ENCODE measurements at regions not wholly inside any gene's neighbourhood (a gene's known extent, or its start where the extent isn't known, plus 50 kb on each side); places are given as distances from the start of the nearest gene placed in this dataset.

GRCh38 chr18:42437001-42437400 is 482.0 kb downstream of the PIK3C3 start:
- FAIRE-seq (no peak), DNase-seq (ENCODE audit: low read depth, low spot score) (no peak)
- Histone ChIP-seq H3K79me2 (ENCODE audit: control insufficient read depth, insufficient read depth, low read length) (no peaks in the 10 kb centered on the region), H3K36me3 (ENCODE audit: control insufficient read depth in 2 of 2, extremely low read depth in 1 of 2, insufficient read depth in 2 of 2, low read length in 2 of 2) (no peaks in the 10 kb centered on the region), H4K20me1 (ENCODE audit: control insufficient read depth, extremely low read depth, insufficient read depth, low read length) (no peaks in the 10 kb centered on the region), H3K27me3 (ENCODE audit: control insufficient read depth, extremely low read depth, insufficient read depth, low read length) (no peaks in the 10 kb centered on the region), H3K27ac (ENCODE audit: control insufficient read depth, insufficient read depth, low read length) (no peak overlapping the region), H3K4me2 (ENCODE audit: control insufficient read depth, extremely low read depth, insufficient read depth, low read depth, low read length) (no peak overlapping the region), H3K9me1 (ENCODE audit: control insufficient read depth, extremely low read depth, insufficient read depth, low read length) (no peaks in the 10 kb centered on the region), H3K4me3 (ENCODE audit: control insufficient read depth in 2 of 3, extremely low read depth in 1 of 3, insufficient read depth in 2 of 3, low read depth in 1 of 3, low read length in 3 of 3) (no peak overlapping the region), H2AFZ (ENCODE audit: control insufficient read depth, low read length) (no peak overlapping the region), H3K9me3 (ENCODE audit: control insufficient read depth, low read depth, low read length) (no peaks in the 10 kb centered on the region), H3K9ac (ENCODE audit: control insufficient read depth, extremely low read depth, insufficient read depth, low read length) (no peak overlapping the region), H3K4me1 (ENCODE audit: control insufficient read depth, extremely low read depth, insufficient read depth, low read length) (no peaks in the 10 kb centered on the region)
- no peak for TF ChIP-seq EZH2 (IDR thresholded peaks at IDR 0.05; ENCODE audit: low read length)
- dilution Hi-C loops (cut with MboI; ENCODE audit: extremely low pct_ligation_motif_present, low sequenced_read_pairs) = no loop called here

- Histone ChIP-seq H3K36me3 (ENCODE audit: control insufficient read depth in 2 of 2, extremely low read depth in 1 of 2, insufficient read depth in 2 of 2, low read length in 2 of 2) (no peaks in the 10 kb centered on the region), H2AFZ (ENCODE audit: control insufficient read depth, low read length) (no peak overlapping the region), H3K27ac (ENCODE audit: control insufficient read depth, insufficient read depth, low read length) (no peak overlapping the region), H3K9me3 (ENCODE audit: control insufficient read depth, low read depth, low read length) (no peaks in the 10 kb centered on the region), H3K27me3 (ENCODE audit: control insufficient read depth, extremely low read depth, insufficient read depth, low read length) (no peaks in the 10 kb centered on the region), H3K4me3 (ENCODE audit: control insufficient read depth in 2 of 3, extremely low read depth in 1 of 3, insufficient read depth in 2 of 3, low read depth in 1 of 3, low read length in 3 of 3) (no peak overlapping the region), H3K4me1 (ENCODE audit: control insufficient read depth, extremely low read depth, insufficient read depth, low read length) (no peaks in the 10 kb centered on the region), H4K20me1 (ENCODE audit: control insufficient read depth, extremely low read depth, insufficient read depth, low read length) (no peaks in the 10 kb centered on the region), H3K9ac (ENCODE audit: control insufficient read depth, extremely low read depth, insufficient read depth, low read length) (no peak overlapping the region), H3K9me1 (ENCODE audit: control insufficient read depth, extremely low read depth, insufficient read depth, low read length) (no peaks in the 10 kb centered on the region), H3K4me2 (ENCODE audit: control insufficient read depth, extremely low read depth, insufficient read depth, low read depth, low read length) (no peak overlapping the region), H3K79me2 (ENCODE audit: control insufficient read depth, insufficient read depth, low read length) (no peaks in the 10 kb centered on the region)
- FAIRE-seq (no peak), DNase-seq (ENCODE audit: low read depth, low spot score) (no peak)
- TF ChIP-seq EZH2 (IDR thresholded peaks at IDR 0.05; ENCODE audit: low read length) (no peak), CTCF (optimal IDR thresholded peaks at IDR 0.05 in 1 of 3, IDR thresholded peaks at IDR 0.05 in 1 of 3, conservative IDR thresholded peaks at IDR 0.05 in 1 of 3; ENCODE audit: extremely low read depth in 1 of 3, insufficient read depth in 2 of 3, low read length in 3 of 3) (no peak)
- dilution Hi-C loops (cut with MboI; ENCODE audit: extremely low pct_ligation_motif_present, low sequenced_read_pairs) = no loop called here
These were observed 482.6 kb downstream of the PIK3C3 start for GRCh38 chr18:42437646-42438045.

GRCh38 chr18:42442656-42443055 is 487.6 kb downstream of the PIK3C3 start:
- H3K9me1 ChIP-seq (ENCODE audit: control insufficient read depth, extremely low read depth, insufficient read depth, low read length) = no peaks in the 10 kb centered on the region
- no peaks in the 10 kb centered on the region for H3K9me3 ChIP-seq (ENCODE audit: control insufficient read depth, low read depth, low read length)
- no peak for FAIRE-seq
- no peaks in the 10 kb centered on the region for H3K27me3 ChIP-seq (ENCODE audit: control insufficient read depth, extremely low read depth, insufficient read depth, low read length)
- no peaks in the 10 kb centered on the region for H4K20me1 ChIP-seq (ENCODE audit: control insufficient read depth, extremely low read depth, insufficient read depth, low read length)
- no peak overlapping the region for H3K27ac ChIP-seq (ENCODE audit: control insufficient read depth, insufficient read depth, low read length)
- H3K4me1 ChIP-seq (ENCODE audit: control insufficient read depth, extremely low read depth, insufficient read depth, low read length) = no peaks in the 10 kb centered on the region
- no peak overlapping the region for H3K9ac ChIP-seq (ENCODE audit: control insufficient read depth, extremely low read depth, insufficient read depth, low read length)
- no peak overlapping the region for H2AFZ ChIP-seq (ENCODE audit: control insufficient read depth, low read length)
- H3K36me3 ChIP-seq (ENCODE audit: control insufficient read depth in 2 of 2, extremely low read depth in 1 of 2, insufficient read depth in 2 of 2, low read length in 2 of 2) = no peaks in the 10 kb centered on the region
- H3K79me2 ChIP-seq (ENCODE audit: control insufficient read depth, insufficient read depth, low read length) = no peaks in the 10 kb centered on the region
- H3K4me2 ChIP-seq (ENCODE audit: control insufficient read depth, extremely low read depth, insufficient read depth, low read depth, low read length) = no peak overlapping the region
- dilution Hi-C loops (cut with MboI; ENCODE audit: extremely low pct_ligation_motif_present, low sequenced_read_pairs) = no loop called here
- no peak for DNase-seq (ENCODE audit: low read depth, low spot score)
- no peak overlapping the region for H3K4me3 ChIP-seq (ENCODE audit: control insufficient read depth in 2 of 3, extremely low read depth in 1 of 3, insufficient read depth in 2 of 3, low read depth in 1 of 3, low read length in 3 of 3)
- TF ChIP-seq CTCF (optimal IDR thresholded peaks at IDR 0.05 in 1 of 3, IDR thresholded peaks at IDR 0.05 in 1 of 3, conservative IDR thresholded peaks at IDR 0.05 in 1 of 3; ENCODE audit: extremely low read depth in 1 of 3, insufficient read depth in 2 of 3, low read length in 3 of 3) (no peak), EZH2 (IDR thresholded peaks at IDR 0.05; ENCODE audit: low read length) (no peak)
